GM04504 (cell line): ENCODE measurements at regions not wholly inside any gene's neighbourhood (a gene's known extent, or its start where the extent isn't known, plus 50 kb on each side); places are given as distances from the start of the nearest gene placed in this dataset.

Experiments used
- DNase-seq: peaks from one replicate; pipeline ENCODE4 v3.0.0-alpha.2; 2012; ENCODE audit warnings: low read depth

DNA sequence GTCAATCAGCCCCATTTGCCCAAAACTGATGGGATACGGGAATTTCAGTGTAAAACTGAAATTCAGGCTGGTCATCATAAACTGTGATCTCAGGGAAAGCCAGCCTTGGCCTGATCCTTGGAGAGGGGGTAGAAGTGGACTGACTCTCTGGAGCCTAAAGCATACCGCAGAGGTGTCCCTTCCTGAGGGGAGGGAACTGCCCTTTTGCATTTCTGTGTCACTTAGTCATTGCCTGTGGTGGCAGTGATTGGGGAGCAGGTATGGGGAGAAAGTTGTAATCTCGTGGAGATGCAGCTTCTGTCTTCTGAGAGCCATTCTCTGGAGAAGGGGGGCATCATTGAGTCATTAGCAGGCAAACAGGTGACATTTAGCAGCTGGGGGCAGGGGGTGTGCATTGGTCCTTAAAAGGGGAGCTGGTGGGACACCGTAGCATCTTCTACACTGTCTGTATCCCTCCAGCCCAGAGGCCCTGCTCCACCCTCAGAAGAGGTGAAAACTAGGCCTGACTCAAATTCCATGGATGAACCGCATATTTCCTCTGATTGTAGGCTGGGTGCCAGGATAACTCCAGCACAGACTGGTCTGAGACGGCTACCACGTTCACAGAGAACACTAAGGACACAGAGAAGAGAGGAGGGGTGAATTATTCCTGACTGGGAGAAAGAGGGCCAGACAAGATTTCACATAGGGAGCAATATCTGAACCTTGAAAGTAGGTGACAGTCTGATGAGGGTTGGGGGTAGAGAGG is 143.3 kb downstream of the SEC61B start:
- DNase-seq = no peak

DNA sequence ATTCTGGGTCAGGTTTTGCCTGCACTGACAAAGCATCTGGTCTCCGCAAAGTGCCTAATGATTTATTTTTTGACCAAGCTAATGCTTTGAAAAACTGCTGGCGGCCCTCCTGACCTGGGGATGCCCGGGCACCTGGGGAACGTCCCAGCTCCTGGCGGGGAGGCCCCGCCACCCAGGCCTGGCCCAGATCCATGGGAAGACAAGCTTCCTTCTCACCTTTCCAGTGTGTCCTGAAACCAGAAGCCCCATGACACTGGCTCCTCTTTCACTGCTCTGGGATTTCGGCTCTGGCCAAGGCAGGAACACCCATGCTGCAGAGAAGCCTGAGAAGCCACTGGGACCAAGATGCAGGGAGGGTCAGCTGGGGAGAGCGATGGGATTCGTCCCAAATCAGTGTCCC is 144.1 kb downstream of the SEC61B start:
- DNase-seq = no peak

DNA sequence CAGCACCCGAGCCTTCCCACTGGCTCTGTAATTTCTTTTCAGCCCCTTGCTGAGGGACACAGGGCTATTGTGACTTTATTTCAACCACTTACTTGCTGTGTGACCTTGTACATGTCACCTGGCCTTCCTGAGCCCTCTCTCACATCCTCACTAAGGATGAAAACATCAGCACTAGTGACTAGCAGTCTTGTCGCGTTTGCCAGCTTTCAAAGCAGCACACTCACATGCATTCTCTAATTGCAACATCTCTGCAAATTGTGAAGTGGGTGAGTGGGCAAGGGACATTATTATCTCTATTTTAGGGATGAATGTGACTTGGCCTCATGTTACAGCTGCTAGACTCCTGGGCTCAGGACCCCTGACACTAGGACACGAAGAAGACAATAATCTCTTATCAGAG is 144.5 kb downstream of the SEC61B start:
- DNase-seq = no peak

DNA sequence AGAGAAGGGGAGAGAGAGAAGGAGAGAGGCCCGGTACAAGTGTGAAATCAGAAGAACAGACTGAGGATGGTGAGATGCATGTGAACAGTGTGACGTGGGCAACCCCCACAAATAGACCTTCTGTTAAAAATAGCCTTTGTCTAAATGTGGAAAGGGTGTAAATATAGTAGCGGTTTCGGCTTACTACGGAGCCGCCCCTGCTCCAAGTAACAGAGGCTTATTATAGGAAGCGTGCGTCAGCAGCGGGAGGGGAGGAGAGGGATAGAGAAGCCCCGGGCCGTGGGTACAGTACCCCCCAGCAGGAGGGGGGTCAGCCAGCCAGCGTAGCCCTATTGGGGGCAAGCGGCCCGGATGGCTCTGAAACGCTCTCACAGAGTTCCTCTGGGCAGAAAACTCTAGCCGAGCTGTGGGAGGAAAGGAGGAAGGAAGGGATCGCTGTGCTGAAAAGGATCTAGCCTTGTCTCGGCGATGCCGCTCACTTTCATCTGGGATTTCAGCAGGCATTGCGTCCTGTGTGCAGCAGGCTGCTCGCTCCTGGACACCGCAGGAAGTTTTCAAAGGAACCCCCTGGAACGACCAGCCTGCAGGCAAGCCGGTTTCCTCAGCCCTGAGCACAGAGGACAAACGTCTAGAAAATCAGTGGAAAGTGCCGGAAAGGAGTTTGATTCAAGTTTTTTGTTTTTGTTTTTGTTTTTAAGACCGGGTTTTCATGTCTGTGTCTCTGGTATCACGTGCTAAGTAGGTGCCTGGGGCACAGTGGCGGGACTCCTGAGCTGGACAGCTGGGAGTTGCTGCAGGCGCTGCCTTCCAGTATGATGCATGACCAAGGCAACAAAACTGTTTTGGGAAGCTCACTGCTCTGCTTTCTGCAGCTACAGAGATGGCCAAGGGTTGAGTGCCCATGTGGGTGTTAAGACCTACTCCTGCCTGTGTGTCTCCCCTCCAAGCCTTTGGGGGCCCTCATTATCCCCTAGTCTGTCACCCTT is 146.6 kb downstream of the SEC61B start:
- no peak for DNase-seq

DNA sequence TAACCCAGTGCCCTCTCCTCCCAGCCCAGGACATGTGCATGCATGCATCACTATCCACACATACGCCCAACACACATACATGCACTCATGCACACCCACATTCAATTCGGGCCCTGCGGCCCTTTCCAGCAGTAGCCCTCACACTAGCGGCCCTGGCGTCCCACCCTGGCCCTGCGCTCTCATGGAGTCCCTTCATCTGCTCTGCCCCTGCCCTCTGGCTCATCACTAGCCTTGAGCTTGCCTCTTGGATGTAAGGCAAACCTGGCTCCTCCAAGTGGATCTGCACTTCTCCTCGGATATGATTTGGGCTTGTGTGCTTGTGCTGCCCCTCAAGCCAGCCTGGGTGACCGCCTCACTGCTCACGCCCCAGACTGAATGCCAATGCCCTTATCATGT is 147.2 kb downstream of the SEC61B start:
- no peak for DNase-seq

DNA sequence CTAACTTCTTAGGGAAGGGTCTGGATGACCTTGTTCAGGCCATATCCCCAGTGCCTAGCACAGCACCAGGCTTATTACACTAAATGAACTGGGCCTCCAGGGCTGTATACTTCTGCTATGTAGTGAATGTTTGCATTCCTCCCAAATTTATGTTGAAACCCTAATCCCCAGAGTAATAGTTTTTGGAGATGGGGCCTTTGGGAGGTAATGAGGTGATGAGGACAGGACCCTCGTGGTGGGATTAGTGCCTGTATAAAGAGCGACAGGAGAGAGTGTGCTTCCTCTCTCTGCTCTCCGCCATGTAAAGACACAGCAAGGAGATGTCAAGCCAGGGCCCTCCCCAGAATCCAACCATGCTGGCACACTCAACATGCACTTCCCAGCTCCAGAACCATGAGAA is 148.3 kb downstream of the SEC61B start:
- no peak for DNase-seq

DNA sequence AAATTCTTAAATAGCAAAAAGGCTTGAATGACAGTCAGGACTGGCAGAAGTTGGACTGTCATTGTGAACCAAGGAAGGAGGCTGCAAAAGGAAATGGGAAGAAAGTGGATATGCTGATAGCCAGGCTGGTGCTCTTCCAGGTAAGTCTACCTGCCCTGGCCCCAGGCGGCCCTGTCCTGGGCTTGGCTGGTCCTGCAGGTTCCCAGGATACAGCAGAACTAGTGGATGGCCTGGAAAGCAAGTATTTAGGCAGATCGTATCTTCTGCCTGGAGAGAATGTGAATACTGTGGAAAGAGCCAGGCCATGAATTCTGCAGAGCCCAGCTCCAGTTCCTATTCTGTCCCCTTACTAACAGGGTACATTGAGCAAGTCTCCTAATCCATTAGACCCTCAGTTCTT is 149.3 kb downstream of the SEC61B start:
- DNase-seq = no peak

DNA sequence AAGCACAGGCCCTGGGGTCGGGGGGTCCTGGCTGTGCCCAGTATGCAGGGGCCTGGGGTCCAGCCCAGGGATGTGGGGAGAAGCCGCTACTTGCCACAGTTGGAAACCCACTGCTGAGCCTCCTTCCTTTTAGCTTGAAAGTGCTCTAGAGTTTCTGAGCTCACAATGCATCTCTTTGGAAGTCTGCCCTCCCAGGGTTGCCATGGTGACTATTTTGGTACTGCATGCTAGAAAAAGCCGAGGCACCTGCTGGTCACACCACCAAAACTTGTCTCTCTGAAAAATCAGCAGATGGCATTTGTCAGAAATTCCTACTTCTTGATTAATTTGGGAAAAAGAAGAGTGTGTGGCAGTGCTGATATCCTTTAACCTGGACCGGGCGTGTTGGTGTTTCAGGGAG is 151.8 kb downstream of the SEC61B start:
- DNase-seq = no peak

DNA sequence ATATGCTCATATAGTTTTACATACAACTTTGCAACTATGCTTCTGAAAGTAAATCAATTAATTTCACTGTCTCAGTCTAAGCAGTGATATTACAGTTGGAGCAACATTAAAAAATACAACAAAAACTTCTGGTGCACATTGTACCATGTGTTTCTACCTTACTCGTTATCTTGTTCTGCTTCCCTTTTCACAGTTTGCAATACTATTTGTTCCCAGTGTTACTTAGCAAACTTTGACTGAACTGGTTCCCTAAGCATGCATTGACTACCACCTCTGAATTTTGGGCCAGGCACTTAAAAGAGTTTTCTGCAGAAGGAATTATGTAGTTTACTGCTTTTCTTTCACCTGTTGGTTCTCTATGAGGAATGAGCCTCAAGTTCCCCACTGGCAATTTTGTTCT is 152.7 kb downstream of the SEC61B start:
- DNase-seq = no peak

DNA sequence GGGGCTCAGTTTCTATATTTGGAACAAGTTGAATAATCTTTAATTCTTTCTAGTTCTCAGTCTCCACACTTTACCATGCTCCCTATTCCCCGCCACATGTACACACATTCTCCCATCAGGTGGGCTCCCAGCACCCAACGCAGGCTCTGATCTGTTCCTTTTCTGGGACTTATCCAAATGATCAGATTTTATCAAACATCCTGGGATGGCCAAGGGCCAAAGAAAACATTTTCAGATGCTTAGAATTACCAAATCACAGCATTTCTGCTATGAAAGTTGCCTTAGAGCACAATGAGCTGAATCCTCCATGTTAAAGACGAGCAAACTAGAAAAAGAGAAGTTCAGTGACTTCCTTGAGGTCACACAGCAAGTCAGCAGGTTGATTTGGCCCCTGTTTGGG is 153.4 kb downstream of the SEC61B start:
- DNase-seq = no peak

DNA sequence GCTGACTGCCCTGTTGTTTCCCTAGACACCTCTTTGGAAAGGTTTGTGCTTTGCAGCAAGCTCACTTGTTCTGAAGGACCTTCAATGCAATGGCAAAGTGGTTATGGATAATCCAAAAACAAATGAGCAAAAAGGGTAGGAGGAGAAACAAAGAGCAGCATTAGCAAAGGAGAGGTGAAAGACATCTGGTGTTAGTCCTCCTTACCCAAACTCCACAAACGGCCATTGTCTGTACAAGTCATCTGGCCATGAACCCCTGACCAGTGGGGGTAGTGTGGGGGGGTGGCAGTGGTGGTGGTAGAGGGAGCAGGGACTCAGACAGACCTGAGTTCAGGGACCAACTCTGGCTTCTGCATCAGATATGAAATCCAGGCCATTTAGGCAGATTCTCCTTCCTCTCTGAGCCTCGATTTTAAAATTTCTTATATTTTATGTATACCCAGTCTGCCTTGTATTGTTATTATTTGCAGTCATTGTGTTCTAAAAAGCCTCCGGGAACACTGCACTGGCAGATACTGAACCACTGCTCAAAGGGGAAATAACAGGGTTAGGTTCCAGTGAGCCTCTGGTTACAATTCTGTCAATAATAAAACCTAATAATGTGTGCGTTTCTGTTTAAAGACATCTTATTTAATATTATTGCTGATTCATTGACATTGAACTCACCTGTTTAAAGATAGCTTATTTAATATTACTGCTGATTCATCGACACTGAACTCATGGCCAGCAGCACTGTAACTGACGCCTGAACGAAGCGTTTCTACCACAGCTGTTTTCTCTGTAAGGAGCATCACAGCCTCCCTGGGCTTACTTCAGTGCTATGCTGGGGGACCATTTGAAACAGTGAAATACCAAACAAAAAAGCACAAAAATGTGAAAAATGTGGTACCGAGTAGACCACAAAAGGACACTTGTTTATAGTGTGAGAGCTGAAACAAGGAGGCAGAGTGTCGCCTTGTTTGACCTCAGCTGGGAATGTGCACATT is 156.0 kb downstream of the SEC61B start:
- DNase-seq = no peak

DNA sequence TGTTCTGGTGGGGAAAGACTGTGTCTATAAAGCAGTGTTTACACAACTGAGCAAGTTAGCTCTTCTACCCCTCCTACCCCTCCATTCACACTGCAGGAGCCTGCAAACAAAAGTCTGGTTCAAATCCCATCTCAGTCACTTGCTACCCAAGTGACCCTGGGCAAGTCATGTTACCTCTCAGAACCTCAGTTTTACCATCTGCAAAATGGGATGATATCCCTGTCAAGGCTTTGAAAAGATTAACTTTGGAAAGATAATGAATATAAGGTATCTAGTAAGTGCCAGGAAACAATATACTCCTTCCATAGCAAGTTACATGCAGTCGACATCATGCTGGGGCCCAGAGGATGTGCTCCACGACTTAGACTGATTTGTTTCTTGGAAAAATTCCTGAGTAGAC is 161.5 kb downstream of the SEC61B start:
- no peak for DNase-seq

DNA sequence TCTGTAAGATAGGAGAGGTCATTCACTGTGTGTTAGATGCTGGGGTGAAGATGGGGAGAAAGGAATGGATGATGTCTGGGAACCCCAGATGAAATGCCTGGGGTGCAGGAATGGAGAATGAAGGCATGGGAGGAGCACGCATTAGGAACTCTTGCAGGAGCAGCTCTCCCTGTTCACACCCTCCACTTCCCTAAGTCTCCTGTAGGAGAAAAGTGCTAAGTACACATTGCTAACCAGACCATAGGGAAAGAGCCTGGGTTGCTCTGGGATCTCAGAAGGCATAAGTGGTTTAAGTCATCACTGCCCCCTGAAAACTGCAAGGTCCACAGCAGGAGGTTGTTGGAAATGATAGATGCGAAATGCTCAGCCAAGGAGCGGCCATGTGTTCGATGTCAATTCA is 163.1 kb downstream of the SEC61B start:
- DNase-seq = no peak

DNA sequence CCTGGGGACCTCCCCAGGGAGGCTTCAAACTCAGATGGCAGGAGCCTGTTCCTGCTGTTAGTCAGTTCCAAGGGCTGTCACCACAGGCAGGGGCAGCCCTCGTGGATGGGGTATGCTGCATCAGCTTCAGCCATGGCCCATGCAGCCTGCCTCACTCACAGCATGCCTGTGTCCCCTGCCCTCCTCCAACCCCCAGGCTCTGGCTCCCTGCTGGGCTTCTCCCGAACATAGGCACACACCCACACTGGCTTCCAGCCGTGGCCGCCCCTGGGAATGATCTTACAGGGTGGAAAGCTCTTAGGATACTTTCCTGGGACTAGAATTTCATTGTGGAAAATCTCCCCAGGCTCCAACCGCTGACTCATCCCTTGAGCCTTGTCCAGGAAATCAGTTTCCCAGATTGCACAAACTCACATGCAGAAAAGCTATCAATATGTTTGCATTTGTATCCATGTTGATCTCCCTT is 163.8 kb downstream of the SEC61B start:
- no peak for DNase-seq

DNA sequence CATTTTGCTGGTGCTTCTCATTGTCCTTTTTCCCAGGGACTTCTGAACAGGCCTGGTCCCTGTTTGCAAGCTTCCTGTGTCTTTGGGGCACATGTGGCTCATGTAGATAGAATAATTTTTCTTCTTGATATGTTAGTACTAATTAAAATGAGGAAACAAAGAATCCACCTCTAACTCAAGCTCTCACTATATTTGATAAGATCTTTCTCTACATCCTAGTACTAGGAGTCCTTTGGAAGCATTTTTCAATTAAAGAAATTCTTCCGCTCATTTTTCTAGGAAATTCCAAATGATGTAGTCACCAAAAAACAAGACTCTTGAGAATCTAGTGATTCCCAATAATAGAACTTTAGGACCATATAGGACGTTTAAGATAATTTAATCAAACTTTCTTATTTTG is 165.3 kb downstream of the SEC61B start:
- DNase-seq = no peak

DNA sequence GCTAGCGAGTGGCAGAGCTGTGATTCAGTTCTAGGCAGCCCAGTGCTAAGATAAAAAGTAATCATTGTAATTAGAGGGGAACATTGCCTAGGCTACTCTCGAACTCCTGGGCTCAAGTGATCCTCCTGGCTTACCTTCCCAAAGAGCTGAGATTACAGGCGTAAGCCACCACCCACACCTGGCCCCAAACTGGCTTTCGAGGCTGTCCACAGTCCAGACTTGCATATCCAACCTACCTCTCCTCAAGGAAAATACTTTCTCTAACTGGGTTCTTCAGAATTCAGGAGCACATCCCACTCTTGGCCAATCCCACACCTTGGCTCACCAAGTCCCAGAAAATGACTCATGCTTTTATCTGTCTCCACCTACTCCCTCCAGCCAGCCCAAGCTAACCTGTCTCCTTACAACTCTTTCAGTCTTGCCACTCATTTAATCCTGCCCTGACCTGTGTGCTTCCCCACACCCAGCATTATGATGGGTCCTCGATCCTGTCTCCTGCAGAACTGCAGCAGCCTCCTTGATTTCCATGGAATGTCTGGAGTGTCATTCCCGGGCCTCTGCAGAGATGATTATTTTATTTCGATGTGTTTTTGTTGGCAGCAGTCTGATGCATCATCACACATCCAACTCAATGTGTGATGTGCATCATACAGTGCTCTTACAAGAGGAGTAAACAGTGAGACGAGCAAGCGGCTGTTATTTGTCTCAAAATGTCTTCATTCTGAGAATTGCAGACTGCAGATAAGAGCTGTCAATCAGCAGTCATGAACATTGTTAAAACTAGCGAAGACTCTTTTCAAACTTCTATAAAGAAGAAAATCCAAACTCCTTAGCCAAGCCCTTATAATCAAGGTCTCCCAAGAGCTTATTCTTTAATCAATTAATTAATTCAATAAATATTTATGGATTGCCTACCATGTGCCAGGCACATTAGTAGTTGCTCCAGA is 167.3 kb downstream of the SEC61B start:
- DNase-seq = no peak

DNA sequence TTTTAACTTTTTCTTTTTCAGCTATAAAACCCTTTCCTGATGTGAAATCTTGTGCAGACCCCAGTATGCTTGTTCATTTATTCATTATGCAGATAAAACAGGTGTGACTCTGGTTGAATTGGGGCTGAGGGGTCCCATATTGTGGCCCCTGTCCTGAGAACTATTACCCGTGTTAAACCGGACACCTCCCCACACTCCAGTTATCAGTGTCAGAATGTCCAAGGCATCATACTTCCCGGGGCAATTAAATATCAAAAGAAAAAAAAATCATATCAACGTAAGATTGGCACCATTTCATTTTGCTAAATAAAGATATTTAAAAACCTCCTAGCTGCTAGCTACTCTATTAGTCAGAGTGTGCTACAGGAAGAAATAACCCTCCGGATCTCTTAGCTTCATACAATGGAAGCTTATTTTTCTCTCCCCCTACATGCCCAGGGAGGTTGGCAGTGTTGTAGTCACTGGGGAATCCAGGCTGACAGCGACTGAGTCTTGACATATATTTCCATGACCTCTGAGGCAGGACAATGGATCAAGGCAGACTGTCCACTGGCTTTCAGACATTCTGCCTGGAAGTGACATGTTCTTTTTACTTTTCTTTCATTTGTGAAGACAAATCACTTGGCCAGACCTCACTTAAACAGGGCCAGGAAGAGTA is 170.0 kb downstream of the SEC61B start:
- DNase-seq = no peak

DNA sequence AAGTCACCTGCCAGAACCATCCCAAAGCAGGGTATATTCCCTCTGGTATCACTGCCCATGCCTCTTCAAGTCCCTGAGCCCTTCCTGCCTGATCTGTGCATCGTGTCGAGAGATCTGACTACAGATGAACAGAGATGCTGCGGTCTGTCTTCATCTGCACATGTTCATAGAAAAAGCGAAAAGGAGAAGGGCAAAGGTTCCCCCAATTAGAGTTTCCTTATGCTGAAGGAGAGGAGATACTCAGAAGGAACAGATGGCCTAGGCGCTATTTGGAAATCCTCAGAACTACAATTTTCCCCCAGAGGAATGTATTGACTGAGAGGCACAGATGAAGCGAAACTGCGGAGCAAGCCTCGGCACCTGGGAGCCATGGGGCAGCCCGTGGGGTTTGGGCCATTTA is 170.9 kb downstream of the SEC61B start:
- DNase-seq = no peak

DNA sequence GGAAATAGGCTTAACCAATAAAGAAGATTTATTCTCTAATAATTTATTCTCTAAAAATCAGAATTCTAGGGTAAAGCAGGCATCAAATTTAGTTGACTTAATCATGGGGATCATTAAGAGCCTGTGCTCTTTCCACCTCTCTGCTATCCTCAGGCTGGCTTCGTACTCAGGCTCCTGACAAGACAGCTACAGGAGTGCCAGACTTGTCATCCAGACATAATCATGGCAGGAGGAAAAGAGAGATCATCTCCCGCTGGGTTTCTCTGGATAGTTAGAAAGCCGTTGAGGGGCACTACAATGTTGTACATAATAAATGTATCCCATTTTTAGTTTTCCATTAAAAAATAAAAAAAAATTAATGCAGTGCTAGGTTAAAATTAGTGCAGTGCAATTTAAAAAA is 171.9 kb downstream of the SEC61B start:
- no peak for DNase-seq

DNA sequence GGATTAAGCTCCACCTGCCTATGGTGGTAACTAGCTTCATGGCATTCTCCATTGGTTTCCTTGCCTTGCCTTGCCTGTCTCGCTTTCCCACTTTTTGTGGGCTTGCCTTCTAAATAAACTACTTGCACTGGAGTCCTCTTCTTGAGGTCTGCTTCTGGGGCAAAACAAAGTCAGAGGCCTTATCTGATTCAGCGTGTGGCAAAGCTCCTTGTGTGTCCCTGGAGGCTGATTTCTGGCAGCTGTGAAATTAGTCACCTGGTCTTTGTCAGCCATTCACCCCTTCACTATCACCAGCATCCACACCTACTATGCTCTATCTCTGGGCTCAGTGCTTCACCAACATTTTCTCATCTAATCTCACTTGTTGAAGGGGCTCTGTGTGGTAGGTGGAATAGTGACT is 176.2 kb downstream of the SEC61B start:
- no peak for DNase-seq
